ENCODE measurements at regions not wholly inside any gene's neighbourhood (a gene's known extent, or its start where the extent isn't known, plus 50 kb on each side); places are given as distances from the start of the nearest gene placed in this dataset.

DNA sequence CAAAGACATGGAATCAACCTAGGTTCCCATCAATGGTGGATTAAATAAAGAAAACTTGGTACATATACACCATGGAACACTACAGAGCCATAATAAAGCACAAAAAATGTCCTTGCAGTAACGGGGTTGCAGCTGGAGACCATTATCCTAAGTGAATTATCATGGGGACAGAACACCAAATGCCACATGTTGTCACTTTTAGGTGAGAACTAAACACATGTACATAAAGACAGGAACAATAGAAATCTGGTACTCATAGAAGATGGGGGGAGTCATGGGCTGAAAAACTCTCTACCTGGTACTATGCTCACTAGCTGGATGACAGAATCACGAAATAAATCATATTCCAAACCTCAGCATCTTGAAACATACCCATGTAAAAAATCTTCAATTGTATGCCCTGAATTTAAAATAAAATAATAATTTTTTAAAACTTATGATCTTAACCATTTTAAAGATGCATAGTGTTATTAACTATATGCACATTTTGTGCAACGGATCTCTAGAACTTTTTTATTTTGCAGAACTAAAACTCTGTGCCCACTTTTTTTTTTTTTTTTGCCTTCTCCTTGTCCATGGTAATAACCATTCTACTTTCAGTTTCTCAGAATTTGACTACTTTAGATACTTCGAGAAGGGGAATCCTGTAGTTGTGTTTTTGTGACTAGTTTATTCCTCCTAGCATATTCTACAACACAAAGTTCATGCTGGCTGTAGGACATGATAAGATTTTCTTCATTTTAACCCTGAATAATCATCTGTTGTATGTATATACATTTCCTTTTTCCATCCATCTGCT lies 1081.6 kb upstream of the ACO1 start:
- TF ChIP-seq POLR2AphosphoS5 (IDR thresholded peaks at IDR 0.05) (no peak), POLR2A (IDR thresholded peaks at IDR 0.05) (no peak)
- TF ChIP-seq, protein P1, sequence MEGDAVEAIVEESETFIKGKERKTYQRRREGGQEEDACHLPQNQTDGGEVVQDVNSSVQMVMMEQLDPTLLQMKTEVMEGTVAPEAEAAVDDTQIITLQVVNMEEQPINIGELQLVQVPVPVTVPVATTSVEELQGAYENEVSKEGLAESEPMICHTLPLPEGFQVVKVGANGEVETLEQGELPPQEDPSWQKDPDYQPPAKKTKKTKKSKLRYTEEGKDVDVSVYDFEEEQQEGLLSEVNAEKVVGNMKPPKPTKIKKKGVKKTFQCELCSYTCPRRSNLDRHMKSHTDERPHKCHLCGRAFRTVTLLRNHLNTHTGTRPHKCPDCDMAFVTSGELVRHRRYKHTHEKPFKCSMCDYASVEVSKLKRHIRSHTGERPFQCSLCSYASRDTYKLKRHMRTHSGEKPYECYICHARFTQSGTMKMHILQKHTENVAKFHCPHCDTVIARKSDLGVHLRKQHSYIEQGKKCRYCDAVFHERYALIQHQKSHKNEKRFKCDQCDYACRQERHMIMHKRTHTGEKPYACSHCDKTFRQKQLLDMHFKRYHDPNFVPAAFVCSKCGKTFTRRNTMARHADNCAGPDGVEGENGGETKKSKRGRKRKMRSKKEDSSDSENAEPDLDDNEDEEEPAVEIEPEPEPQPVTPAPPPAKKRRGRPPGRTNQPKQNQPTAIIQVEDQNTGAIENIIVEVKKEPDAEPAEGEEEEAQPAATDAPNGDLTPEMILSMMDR (IDR thresholded peaks at IDR 0.05), result no peak

Data from prostate gland (tissue), 2 donors.